Hepatocyte (in vitro differentiated cells): ENCODE measurements at regions not wholly inside any gene's neighbourhood (a gene's known extent, or its start where the extent isn't known, plus 50 kb on each side); places are given as distances from the start of the nearest gene placed in this dataset.

Experiments
- DNase-seq: peaks from one replicate; pipeline ENCODE4 v3.0.0-alpha.2; 2016; ENCODE audit warnings: low spot score
- H2AFZ ChIP-seq: fragments of 200-600 bp; sonication (generic); 2 replicates; pipeline ENCODE4 v1.6.0; 2016; ENCODE audit warnings: antibody characterized with exemption, mild to moderate bottlenecking
- H3K27ac ChIP-seq: fragments of 200-600 bp; sonication (generic); 2 replicates; pipeline ENCODE4 v1.5.1; 2016; ENCODE audit warnings: mild to moderate bottlenecking
- H3K27me3 ChIP-seq: fragments of 200-600 bp; sonication (generic); 2 replicates; pipeline ENCODE4 v1.6.1; 2016
- H3K36me3 ChIP-seq: fragments of 200-600 bp; sonication (generic); replicated peaks from 2 replicates; pipeline ENCODE4 v1.5.1; 2016; ENCODE audit warnings: low read depth; ENCODE audit not compliant: insufficient read depth
- H3K4me1 ChIP-seq: fragments of 200-600 bp; sonication (generic); 2 replicates; pipeline ENCODE4 v1.5.1; 2016; ENCODE audit warnings: mild to moderate bottlenecking, moderate library complexity; ENCODE audit not compliant: insufficient read depth
- H3K4me2 ChIP-seq: fragments of 200-600 bp; sonication (generic); 2 replicates; pipeline ENCODE4 v1.6.0; 2016
- H3K4me3 ChIP-seq: fragments of 200-600 bp; sonication (generic); 2 replicates; pipeline ENCODE4 v1.5.1; 2016; ENCODE audit warnings: mild to moderate bottlenecking
- H3K79me2 ChIP-seq: fragments of 200-600 bp; sonication (generic); 2 replicates; pipeline ENCODE4 v1.6.0; 2017; ENCODE audit warnings: mild to moderate bottlenecking
- H3K9me2 ChIP-seq: fragments of 200-600 bp; sonication (generic); replicated peaks from 2 replicates; pipeline ENCODE4 v1.6.0; 2017; ENCODE audit warnings: mild to moderate bottlenecking; ENCODE audit not compliant: insufficient read depth
- H3K9me3 ChIP-seq: fragments of 200-600 bp; sonication (generic); 2 replicates; pipeline ENCODE4 v1.5.1; 2016; ENCODE audit warnings: low read depth, mild to moderate bottlenecking
- H4K20me1 ChIP-seq: fragments of 200-600 bp; sonication (generic); 2 replicates; pipeline ENCODE4 v1.6.0; 2016; ENCODE audit warnings: mild to moderate bottlenecking; ENCODE audit not compliant: insufficient read depth, poor library complexity, severe bottlenecking
- EZH2 ChIP-seq: fragments of 200-600 bp; sonication (generic); IDR thresholded peaks from 2 replicates; pipeline ENCODE4 v1.6.1; 2016; ENCODE audit warnings: antibody characterized with exemption, mild to moderate bottlenecking, borderline replicate concordance
- EZH2phosphoT487 ChIP-seq: fragments of 200-600 bp; sonication (generic); IDR thresholded peaks from one replicate; pipeline ENCODE4 v1.6.1; 2018; ENCODE audit warnings: antibody characterized with exemption, mild to moderate bottlenecking, low read depth, moderate library complexity; ENCODE audit not compliant: unreplicated experiment, severe bottlenecking
- WGBS: methylation state at CpG from one replicate; pipeline ENCODE4 v1.1.6; 2016; ENCODE audit warnings: low lambda C conversion rate; ENCODE audit errors: missing lambda C conversion rate; 5-methylcytosine and 5-hydroxymethylcytosine counted together
- TF ChIP-seq, protein P1 (sequence below): fragments of 200-600 bp; sonication (generic); IDR thresholded peaks from 2 replicates; pipeline ENCODE4 v1.5.1; 2016; ENCODE audit warnings: antibody characterized with exemption, mild to moderate bottlenecking; ENCODE audit not compliant: poor library complexity

GRCh38 chr10:5272065-5272803 lies 75.6 kb downstream of the AKR1C4 start:
- 77% methylated on average over 3 of the region's 3 CpGs for WGBS
- H3K4me2 ChIP-seq = no peak overlapping the region

DNA sequence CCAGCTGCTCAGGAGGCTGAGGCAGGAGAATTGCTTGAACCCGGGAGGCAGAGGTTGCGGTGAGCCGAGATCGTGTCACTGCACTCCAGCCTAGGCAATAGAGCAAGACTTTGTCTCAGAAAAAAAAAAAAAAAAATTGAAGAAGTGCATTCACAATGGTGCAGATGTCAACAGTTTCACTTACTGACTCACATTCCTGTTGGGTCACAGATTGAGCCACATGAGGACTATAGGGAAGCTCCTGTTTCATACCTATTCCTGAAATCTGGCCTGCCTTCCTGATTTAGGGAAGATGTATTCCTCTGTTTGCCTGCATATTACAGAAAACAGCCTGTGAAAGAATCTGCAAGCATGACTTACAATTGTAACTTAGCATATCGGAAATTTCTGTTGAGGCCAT lies 78.2 kb downstream of the AKR1C4 start:
- Histone ChIP-seq H3K4me3 (no peak overlapping the region), H3K36me3 (no peaks in the 10 kb centered on the region), H3K9me3 (no peaks in the 10 kb centered on the region), H2AFZ (no peak overlapping the region), H3K27ac (no peak overlapping the region), H3K79me2 (no peaks in the 10 kb centered on the region), H3K27me3 (no peaks in the 10 kb centered on the region), H3K4me1 (no peaks in the 10 kb centered on the region), H3K4me2 (no peak overlapping the region), H4K20me1 (no peaks in the 10 kb centered on the region), H3K9me2 (no peaks in the 10 kb centered on the region)
- no peak for DNase-seq
- 94% methylated on average over 5 of the region's 5 CpGs for WGBS
- TF ChIP-seq, protein P1, sequence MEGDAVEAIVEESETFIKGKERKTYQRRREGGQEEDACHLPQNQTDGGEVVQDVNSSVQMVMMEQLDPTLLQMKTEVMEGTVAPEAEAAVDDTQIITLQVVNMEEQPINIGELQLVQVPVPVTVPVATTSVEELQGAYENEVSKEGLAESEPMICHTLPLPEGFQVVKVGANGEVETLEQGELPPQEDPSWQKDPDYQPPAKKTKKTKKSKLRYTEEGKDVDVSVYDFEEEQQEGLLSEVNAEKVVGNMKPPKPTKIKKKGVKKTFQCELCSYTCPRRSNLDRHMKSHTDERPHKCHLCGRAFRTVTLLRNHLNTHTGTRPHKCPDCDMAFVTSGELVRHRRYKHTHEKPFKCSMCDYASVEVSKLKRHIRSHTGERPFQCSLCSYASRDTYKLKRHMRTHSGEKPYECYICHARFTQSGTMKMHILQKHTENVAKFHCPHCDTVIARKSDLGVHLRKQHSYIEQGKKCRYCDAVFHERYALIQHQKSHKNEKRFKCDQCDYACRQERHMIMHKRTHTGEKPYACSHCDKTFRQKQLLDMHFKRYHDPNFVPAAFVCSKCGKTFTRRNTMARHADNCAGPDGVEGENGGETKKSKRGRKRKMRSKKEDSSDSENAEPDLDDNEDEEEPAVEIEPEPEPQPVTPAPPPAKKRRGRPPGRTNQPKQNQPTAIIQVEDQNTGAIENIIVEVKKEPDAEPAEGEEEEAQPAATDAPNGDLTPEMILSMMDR = no peak
- TF ChIP-seq EZH2phosphoT487 = no peak
- no peak for TF ChIP-seq EZH2

More at GRCh38 chr10:5272065-5272803, 75.6 kb downstream of the AKR1C4 start:
- Histone ChIP-seq H3K9me2 (no peaks in the 10 kb centered on the region), H3K79me2 (no peaks in the 10 kb centered on the region), H3K4me3 (no peak overlapping the region), H4K20me1 (no peaks in the 10 kb centered on the region), H2AFZ (no peak overlapping the region), H3K27me3 (no peaks in the 10 kb centered on the region), H3K9me3 (no peaks in the 10 kb centered on the region), H3K4me1 (no peaks in the 10 kb centered on the region), H3K27ac (no peak overlapping the region), H3K36me3 (no peaks in the 10 kb centered on the region)
- DNase-seq = no peak
- TF ChIP-seq EZH2 (no peak), EZH2phosphoT487 (no peak)
- TF ChIP-seq, protein P1 = no peak

GRCh38 chr10:5281356-5281755 lies 83.4 kb upstream of the UCN3 start:
- no peak for TF ChIP-seq EZH2
- TF ChIP-seq, protein P1 = no peak
- Histone ChIP-seq H3K27ac (no peak overlapping the region), H3K9me2 (no peaks in the 10 kb centered on the region), H3K4me3 (no peak overlapping the region), H3K9me3 (no peaks in the 10 kb centered on the region), H3K27me3 (no peaks in the 10 kb centered on the region), H3K79me2 (no peaks in the 10 kb centered on the region), H3K4me1 (no peaks in the 10 kb centered on the region), H2AFZ (no peak overlapping the region), H4K20me1 (no peaks in the 10 kb centered on the region), H3K36me3 (no peaks in the 10 kb centered on the region), H3K4me2 (no peak overlapping the region)
- WGBS = 91% methylated on average over 2 of the region's 2 CpGs
- DNase-seq = no peak
